ENCODE measurements at regions not wholly inside any gene's neighbourhood (a gene's known extent, or its start where the extent isn't known, plus 50 kb on each side); places are given as distances from the start of the nearest gene placed in this dataset.

DNA sequence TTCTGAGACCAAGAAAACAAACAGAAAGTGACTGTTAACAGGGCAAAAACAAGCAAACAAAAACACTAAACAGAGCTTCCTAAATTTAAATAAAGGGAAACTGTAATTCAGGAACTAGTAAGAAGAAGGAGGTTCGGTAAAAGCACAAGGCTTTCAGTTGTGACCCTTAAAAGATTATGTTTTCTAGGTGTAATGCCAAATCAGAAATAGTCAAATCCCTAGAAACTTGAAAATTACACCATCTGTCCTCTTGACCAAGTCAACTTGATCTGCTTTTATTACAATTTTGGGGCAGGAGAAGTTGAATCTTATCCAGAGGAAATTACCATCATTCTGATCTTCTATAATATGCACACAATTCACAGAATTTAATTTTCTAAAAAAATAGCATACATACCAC lies 754.0 kb upstream of the ADGRL4 start:
- no peak overlapping the region for H2AFZ ChIP-seq (ENCODE audit: low read length)
- no peaks in the 10 kb centered on the region for H4K20me1 ChIP-seq (ENCODE audit: insufficient read depth, low read length)
- H3K79me2 ChIP-seq (ENCODE audit: low read length): no peaks in the 10 kb centered on the region
- no peaks in the 10 kb centered on the region for H3K27me3 ChIP-seq (replicated peaks; ENCODE audit: insufficient read depth, low read length)
- no peaks in the 10 kb centered on the region for H3K9me2 ChIP-seq (replicated peaks; ENCODE audit: insufficient read depth, low read length)
- H3K27ac ChIP-seq (ENCODE audit: low read length): no peak overlapping the region
- H3K36me3 ChIP-seq (replicated peaks; ENCODE audit: insufficient read depth, low read length): no peaks in the 10 kb centered on the region
- H3K4me3 ChIP-seq (ENCODE audit: low read length): no peak overlapping the region
- no peaks in the 10 kb centered on the region for H3K9me3 ChIP-seq (replicated peaks; ENCODE audit: insufficient read depth, low read length)
- no peak for DNase-seq
- H3K4me2 ChIP-seq (ENCODE audit: low read depth, low read length): no peak overlapping the region
- no peak overlapping the region for H3K9ac ChIP-seq (ENCODE audit: low read length)
- no peaks in the 10 kb centered on the region for H3F3A ChIP-seq (ENCODE audit: insufficient read depth, low read length)
- H3K4me1 ChIP-seq (ENCODE audit: low read length): no peaks in the 10 kb centered on the region
- no peak for TF ChIP-seq CTCF (IDR thresholded peaks at IDR 0.05; ENCODE audit: low read length)
- no peak for TF ChIP-seq EZH2 (optimal IDR thresholded peaks at IDR 0.05; ENCODE audit: low read depth, low read length)
- no peak for TF ChIP-seq EZH2phosphoT487 (IDR thresholded peaks at IDR 0.05; ENCODE audit: low read length)

- Histone ChIP-seq H3K4me1 (ENCODE audit: low read length) (no peaks in the 10 kb centered on the region), H3K36me3 (replicated peaks; ENCODE audit: insufficient read depth, low read length) (no peaks in the 10 kb centered on the region), H3F3A (ENCODE audit: insufficient read depth, low read length) (no peaks in the 10 kb centered on the region), H3K4me2 (ENCODE audit: low read depth, low read length) (no peak overlapping the region), H3K27ac (ENCODE audit: low read length) (no peak overlapping the region), H3K79me2 (ENCODE audit: low read length) (no peaks in the 10 kb centered on the region), H3K9ac (ENCODE audit: low read length) (no peak overlapping the region), H3K9me3 (replicated peaks; ENCODE audit: insufficient read depth, low read length) (no peaks in the 10 kb centered on the region), H3K27me3 (replicated peaks; ENCODE audit: insufficient read depth, low read length) (no peaks in the 10 kb centered on the region), H2AFZ (ENCODE audit: low read length) (no peak overlapping the region), H3K4me3 (ENCODE audit: low read length) (no peak overlapping the region), H4K20me1 (ENCODE audit: insufficient read depth, low read length) (no peaks in the 10 kb centered on the region), H3K9me2 (replicated peaks; ENCODE audit: insufficient read depth, low read length) (no peaks in the 10 kb centered on the region)
- TF ChIP-seq EZH2 (optimal IDR thresholded peaks at IDR 0.05; ENCODE audit: low read depth, low read length): no peak
- no peak for TF ChIP-seq CTCF (IDR thresholded peaks at IDR 0.05; ENCODE audit: low read length)
- TF ChIP-seq EZH2phosphoT487 (IDR thresholded peaks at IDR 0.05; ENCODE audit: low read length): no peak
- no peak for DNase-seq
Observed at GRCh38 chr1:79749607-79750006, 743.1 kb upstream of the ADGRL4 start.

- Histone ChIP-seq H3K9me2 (replicated peaks; ENCODE audit: insufficient read depth, low read length) (no peaks in the 10 kb centered on the region; the same call in 1 of the 2 replicates), H3K79me2 (ENCODE audit: low read length) (no peaks in the 10 kb centered on the region), H3F3A (ENCODE audit: insufficient read depth, low read length) (no peaks in the 10 kb centered on the region), H2AFZ (ENCODE audit: low read length) (no peak overlapping the region), H3K4me3 (ENCODE audit: low read length) (no peak overlapping the region), H3K27me3 (replicated peaks; ENCODE audit: insufficient read depth, low read length) (no peaks in the 10 kb centered on the region), H3K9me3 (replicated peaks; ENCODE audit: insufficient read depth, low read length) (no peaks in the 10 kb centered on the region), H3K4me1 (ENCODE audit: low read length) (peaks cover 8% of the 10 kb centered on the region; the same call in 1 of the 2 replicates), H4K20me1 (ENCODE audit: insufficient read depth, low read length) (no peaks in the 10 kb centered on the region), H3K9ac (ENCODE audit: low read length) (no peak overlapping the region), H3K36me3 (replicated peaks; ENCODE audit: insufficient read depth, low read length) (no peaks in the 10 kb centered on the region), H3K4me2 (ENCODE audit: low read depth, low read length) (no peak overlapping the region), H3K27ac (ENCODE audit: low read length) (no peak overlapping the region)
- TF ChIP-seq CTCF (IDR thresholded peaks at IDR 0.05; ENCODE audit: low read length): no peak
- TF ChIP-seq EZH2 (optimal IDR thresholded peaks at IDR 0.05; ENCODE audit: low read depth, low read length): no peak
- TF ChIP-seq EZH2phosphoT487 (IDR thresholded peaks at IDR 0.05; ENCODE audit: low read length): no peak
- DNase-seq: no peak
Observed at GRCh38 chr1:79745929-79746328, 739.4 kb upstream of the ADGRL4 start.

Measured in MM.1S (cell line).